Effector memory CD8-positive, alpha-beta T cell (primary cell): ENCODE measurements at regions not wholly inside any gene's neighbourhood (a gene's known extent, or its start where the extent isn't known, plus 50 kb on each side); places are given as distances from the start of the nearest gene placed in this dataset.
"Not testable (repeated sequence)": the region's sequence is repeated elsewhere in the genome, so short reads cannot be mapped to it uniquely, and the experiment has no call there.

ENCODE experiments used
- ATAC-seq: fragments of 150-1000 bp; cut with Tn5 transposase; replicated peaks from 2 replicates; pipeline ENCODE4 v1.10.0; 2021; ENCODE audit warnings: mild to moderate bottlenecking, moderate library complexity
- DNase-seq, 3 experiments: peaks; one replicate each; pipeline ENCODE4 v3.0.0; 2021
- H3K27ac Mint-ChIP-seq, 2 donors: one replicate each; pipeline ENCODE4 v1.8.0; 2022; ENCODE audit warnings: mild to moderate bottlenecking in 2 of 2, mixed read lengths in 2 of 2, moderate library complexity in 2 of 2
- H3K27me3 Mint-ChIP-seq, 2 donors: one replicate each; pipeline ENCODE4 v1.8.0; 2022; ENCODE audit warnings: mixed read lengths in 2 of 2
- H3K36me3 Mint-ChIP-seq: one replicate; pipeline ENCODE4 v1.8.0; 2022; ENCODE audit warnings: mild to moderate bottlenecking, moderate library complexity, mixed read lengths; ENCODE audit not compliant: insufficient read depth
- H3K4me1 Mint-ChIP-seq, 2 donors: one replicate each; pipeline ENCODE4 v1.8.0; 2022; ENCODE audit warnings: low read depth in 2 of 2, mixed read lengths in 2 of 2
- H3K4me3 Mint-ChIP-seq, 2 donors: one replicate each; pipeline ENCODE4 v1.8.0; 2022; ENCODE audit warnings: mild to moderate bottlenecking in 2 of 2, mixed read lengths in 2 of 2, moderate library complexity in 2 of 2
- H3K9me3 Mint-ChIP-seq, 2 donors: one replicate each; pipeline ENCODE4 v1.8.0; 2022; ENCODE audit warnings: mixed read lengths in 2 of 2

- Mint-ChIP-seq H3K4me1 (no peaks in the 10 kb centered on the region), H3K36me3 (no peaks in the 10 kb centered on the region), H3K27ac (no peak overlapping the region), H3K9me3 (no peaks in the 10 kb centered on the region), H3K4me3 (no peak overlapping the region), H3K27me3 (no peaks in the 10 kb centered on the region)
- no peak for DNase-seq
- no peak for ATAC-seq
Measured at GRCh38 chr2:171266102-171266501, 105.4 kb upstream of the TLK1 start.

DNA sequence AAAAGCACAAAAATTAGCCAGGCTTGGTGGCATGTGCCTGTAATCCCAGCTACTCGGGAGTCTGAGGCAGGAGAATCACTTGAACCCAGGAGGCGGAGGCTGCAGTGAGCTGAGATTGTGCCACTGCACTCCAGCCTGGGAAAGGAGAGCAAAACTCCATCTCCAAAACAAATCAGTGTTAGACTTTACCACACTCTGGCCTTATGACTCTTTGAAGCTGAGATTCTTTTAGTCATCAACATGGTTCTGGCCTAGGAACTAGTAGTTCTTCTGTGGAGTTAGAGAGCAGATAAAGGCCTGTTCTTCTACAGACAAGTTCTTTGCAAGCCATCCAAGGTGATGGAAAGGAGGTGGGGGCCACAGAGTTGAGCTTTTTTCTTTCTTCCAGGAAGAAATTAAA is 100.8 kb upstream of the TLK1 start:
- DNase-seq, H3K27me3 Mint-ChIP-seq, ATAC-seq, H3K27ac Mint-ChIP-seq, H3K36me3 Mint-ChIP-seq, H3K9me3 Mint-ChIP-seq, H3K4me1 Mint-ChIP-seq, H3K4me3 Mint-ChIP-seq: not testable (repeated sequence)

DNA sequence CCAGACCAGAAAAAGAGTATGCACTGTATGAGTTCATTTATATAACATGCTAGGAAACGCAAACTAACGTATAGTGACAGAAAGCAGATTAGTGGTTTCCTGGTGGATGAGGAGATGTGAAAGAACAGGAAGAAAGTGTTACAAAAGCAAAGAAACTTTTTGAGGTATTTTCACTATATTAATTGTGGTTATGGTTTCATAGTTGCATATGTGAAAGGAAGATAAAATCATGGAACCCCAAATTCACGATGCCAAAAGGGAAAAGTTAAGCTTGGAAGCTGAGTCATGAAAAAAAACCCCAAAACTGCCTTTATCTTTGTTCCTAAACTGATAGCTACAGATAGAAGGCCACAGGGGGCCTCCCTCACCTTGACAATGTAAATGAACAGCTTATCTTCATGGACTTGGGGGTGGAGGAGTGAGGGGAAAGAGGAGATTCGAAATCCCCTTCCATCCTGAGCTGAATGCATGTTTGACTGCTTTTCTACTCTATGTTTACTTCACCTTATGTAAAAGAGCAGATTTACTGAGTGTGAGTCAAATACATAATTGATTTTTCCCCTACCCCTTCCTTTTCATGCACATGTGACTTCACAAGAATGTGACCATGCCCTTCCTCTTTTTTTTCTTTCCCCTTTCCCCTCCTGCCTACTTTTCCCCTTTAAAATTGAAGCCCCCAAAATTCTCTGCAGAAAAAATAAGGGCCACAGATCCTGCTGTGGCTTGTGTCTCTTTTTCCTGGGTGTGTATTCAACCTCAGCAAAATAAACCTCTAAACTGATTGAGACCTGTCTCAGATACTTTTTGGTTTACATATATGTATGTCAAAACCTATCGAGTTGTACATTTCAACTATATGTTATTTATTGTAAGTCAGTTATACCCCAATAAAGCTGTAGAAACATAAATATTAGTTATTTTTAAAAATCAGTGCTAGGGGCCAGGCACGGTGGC is 100.1 kb upstream of the TLK1 start:
- H3K4me3 Mint-ChIP-seq, result no peak overlapping the region

GRCh38 chr2:171254666-171255065 is 94.0 kb upstream of the TLK1 start:
- Mint-ChIP-seq H3K27ac (no peak overlapping the region), H3K4me1 (peaks cover 0 to 3% of the 10 kb centered on the region in 2 donors), H3K36me3 (no peaks in the 10 kb centered on the region), H3K27me3 (no peaks in the 10 kb centered on the region), H3K4me3 (no peak overlapping the region), H3K9me3 (peaks cover 0 to 3% of the 10 kb centered on the region in 2 donors)
- no peak for ATAC-seq
- no peak for DNase-seq

More for the DNA sequence above, 100.1 kb upstream of the TLK1 start:
- DNase-seq (no peak), ATAC-seq (no peak)
- no peak overlapping the region for H3K27ac Mint-ChIP-seq
- no peaks in the 10 kb centered on the region for H3K27me3 Mint-ChIP-seq
- no peaks in the 10 kb centered on the region for H3K36me3 Mint-ChIP-seq
- H3K9me3 Mint-ChIP-seq, result no peaks in the 10 kb centered on the region
- H3K4me1 Mint-ChIP-seq, result peaks cover 4 to 10% of the 10 kb centered on the region in 2 donors

DNA sequence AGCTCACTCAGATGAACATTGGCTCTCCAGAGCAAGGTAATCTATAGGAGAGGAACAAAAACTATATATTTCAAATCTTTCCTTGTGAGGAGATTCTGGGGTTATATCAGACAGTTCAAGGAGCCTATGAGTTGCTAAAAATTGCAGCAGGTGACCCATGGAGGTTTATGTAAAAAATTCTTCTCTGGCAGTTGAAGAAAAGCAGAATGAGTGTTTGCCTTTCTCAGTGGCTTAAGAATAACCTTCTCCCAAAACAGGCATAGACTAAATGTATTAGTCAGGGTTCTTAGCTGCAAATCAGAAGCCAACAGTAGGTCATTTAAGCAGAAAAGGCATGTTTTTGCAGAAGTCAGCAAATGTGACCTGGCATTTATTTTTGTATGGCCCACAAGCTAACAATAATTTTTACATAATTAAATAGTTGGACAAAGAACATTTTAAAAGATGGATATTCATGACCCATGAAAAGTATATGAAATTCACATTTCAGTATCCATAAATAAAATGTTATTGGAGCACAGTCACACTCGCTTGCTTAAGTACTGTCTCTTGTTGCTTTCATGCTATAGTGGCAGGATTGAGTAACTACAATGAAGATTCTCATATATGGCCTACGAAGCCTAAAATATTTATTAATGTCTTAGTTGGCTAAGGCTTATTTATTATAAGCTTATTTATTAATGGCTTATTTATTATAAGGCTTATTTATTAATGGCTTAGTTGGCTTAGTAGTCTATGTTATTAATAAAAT is 93.4 kb upstream of the TLK1 start:
- DNase-seq (no peak), ATAC-seq (no peak)
- H3K27ac Mint-ChIP-seq, result no peak overlapping the region
- no peaks in the 10 kb centered on the region for H3K27me3 Mint-ChIP-seq
- no peaks in the 10 kb centered on the region for H3K36me3 Mint-ChIP-seq
- peaks cover 2 to 3% of the 10 kb centered on the region in 2 donors for H3K4me1 Mint-ChIP-seq
- H3K4me3 Mint-ChIP-seq, result no peak overlapping the region
- H3K9me3 Mint-ChIP-seq, result peaks cover 0 to 3% of the 10 kb centered on the region in 2 donors

DNA sequence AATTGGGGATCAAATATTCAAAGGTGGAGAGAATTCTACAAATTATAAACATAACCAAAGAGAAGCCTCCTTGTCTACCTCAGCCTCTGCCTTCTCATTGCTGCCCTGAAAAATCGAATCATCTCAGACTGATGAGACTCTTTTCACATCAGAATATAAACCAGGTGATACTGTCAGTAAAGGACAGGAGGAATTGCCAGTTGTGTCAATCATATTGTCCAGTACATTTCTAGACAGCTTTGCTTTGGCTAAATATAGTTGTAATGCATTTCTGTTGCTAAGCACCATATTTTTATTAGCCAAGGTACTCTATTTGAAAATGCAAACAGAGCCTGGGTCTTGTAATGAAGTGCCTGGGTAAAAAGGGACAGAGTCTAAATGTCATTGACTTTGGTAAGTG is 92.6 kb upstream of the TLK1 start:
- H3K4me1 Mint-ChIP-seq, result peaks cover 8% of the 10 kb centered on the region in 2 donors
- H3K27me3 Mint-ChIP-seq, result no peaks in the 10 kb centered on the region
- H3K27ac Mint-ChIP-seq, result no peak overlapping the region
- H3K9me3 Mint-ChIP-seq, result peaks cover 0 to 3% of the 10 kb centered on the region in 2 donors
- DNase-seq (no peak), ATAC-seq (no peak)
- H3K36me3 Mint-ChIP-seq, result no peaks in the 10 kb centered on the region
- H3K4me3 Mint-ChIP-seq, result no peak overlapping the region

DNA sequence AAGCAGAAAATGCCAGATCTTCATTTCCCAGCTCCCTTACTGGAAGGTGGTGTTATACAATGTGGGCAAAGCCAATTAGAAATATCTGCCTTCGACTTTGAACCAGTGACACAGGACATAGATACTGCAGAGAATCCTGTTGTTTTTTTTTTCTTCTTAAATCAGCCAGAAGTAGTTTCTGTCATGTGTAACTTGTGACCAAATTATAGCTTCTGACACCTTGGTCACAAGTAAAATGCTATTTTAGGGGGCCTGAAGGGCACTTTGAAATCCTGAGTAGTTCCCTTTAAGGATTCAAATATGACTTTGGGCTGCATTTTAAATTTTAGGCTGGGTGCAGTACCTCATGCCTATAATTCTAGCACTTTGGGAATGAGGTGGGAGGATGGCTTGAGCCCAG is 89.0 kb upstream of the TLK1 start:
- DNase-seq (no peak), ATAC-seq (no peak)
- peaks cover 16 to 17% of the 10 kb centered on the region in 2 donors for H3K4me1 Mint-ChIP-seq
- peaks cover 0 to 2% of the 10 kb centered on the region in 2 donors for H3K9me3 Mint-ChIP-seq
- H3K27ac Mint-ChIP-seq, result peak overlapping the region in 1 of 2 donors; percentile 33
- no peaks in the 10 kb centered on the region for H3K27me3 Mint-ChIP-seq
- no peak overlapping the region for H3K4me3 Mint-ChIP-seq
- H3K36me3 Mint-ChIP-seq, result no peaks in the 10 kb centered on the region

DNA sequence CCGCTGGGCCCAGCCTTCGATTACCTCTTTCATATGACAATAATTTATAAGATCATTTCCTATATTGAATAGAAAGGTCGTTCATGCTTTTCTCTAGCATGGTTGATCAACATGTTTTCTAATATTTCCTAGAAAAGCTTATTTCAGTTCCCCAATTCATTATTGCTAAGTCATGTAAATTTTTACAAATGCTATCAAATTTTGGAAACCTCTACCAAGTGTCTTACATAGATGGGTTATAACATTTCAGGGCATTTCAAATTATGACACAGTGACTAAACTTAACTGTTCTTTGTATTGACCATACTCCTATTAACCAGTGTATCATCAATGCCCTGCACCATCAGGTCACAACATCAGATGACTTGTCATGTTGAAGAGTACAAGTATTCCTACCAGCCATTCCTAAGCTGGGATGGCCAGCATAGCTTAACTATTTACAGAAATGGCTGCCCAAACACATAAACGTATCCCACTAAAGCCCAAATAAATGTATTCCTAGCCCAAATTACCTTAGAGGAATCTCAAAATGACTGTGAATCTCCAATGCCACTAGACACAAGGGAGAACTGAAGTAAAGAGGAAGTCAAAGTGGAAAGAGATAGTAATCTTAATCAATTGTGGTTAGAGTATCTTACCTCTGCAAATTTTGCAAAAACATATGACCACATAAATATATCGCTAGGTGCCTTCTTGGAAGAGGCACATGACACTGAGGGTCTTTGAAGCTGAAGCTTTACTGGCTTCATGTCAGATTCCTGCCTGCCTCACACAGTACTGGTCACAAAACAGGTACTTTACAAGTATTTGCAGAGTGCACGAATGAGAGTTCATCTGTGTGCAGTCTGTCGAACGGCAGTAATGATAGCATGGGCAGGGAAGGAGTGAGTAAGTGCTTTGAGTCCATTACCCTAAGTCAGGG is 87.3 kb upstream of the TLK1 start:
- peak overlapping the region; percentile 44 to 71 for H3K27ac Mint-ChIP-seq
- peak overlapping the region; percentile 39 to 63 for H3K4me3 Mint-ChIP-seq
- ATAC-seq (peak; percentile 86), DNase-seq (no peak)
- H3K36me3 Mint-ChIP-seq, result no peaks in the 10 kb centered on the region
- peaks cover 16 to 17% of the 10 kb centered on the region in 2 donors for H3K4me1 Mint-ChIP-seq
- no peaks in the 10 kb centered on the region for H3K9me3 Mint-ChIP-seq
- no peaks in the 10 kb centered on the region for H3K27me3 Mint-ChIP-seq

DNA sequence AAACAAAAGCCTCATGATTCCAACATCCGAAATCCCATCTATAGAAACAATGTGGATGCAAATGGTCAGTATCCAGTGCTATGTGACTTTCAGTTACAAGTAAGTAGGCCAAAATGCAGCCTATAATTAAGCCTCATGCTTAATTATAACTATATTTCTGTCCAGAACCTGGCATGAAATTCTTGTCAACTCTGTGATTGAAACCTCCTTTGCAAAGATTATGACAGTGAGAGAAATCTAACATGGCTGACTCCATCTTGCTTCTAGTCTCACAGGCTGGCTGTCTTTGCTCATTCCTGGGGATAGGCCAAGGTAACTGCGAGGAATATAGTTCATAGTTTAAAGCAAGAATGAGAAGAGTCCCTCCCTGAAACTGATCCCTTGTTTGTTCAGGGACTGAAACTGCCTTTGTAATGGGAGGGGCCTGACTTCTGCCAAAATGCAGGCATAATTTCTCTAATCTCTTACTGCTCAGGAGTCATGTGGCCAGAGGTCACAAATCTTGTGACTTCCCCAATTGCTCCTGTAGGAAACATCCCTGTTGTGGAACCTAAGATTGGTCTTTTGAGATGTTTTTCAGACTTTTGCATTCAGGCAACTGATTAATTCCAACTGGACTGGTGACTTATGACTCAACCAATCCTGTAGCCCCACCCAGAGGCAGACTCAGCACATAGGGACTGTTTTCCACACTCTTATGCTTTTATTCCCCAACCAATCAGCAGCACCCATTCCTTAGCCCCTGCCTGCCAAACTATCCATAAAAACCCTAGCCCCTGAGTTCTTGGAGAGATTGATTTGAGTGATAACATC is 84.5 kb upstream of the TLK1 start:
- DNase-seq, result no peak
- Mint-ChIP-seq H3K27ac (no peak overlapping the region), H3K27me3 (no peaks in the 10 kb centered on the region), H3K36me3 (no peaks in the 10 kb centered on the region), H3K9me3 (no peaks in the 10 kb centered on the region), H3K4me1 (peaks cover 16 to 17% of the 10 kb centered on the region in 2 donors), H3K4me3 (no peak overlapping the region)
- no peak for ATAC-seq

- no peak overlapping the region for H3K27ac Mint-ChIP-seq
- peaks cover 14 to 16% of the 10 kb centered on the region in 2 donors for H3K4me1 Mint-ChIP-seq
- ATAC-seq, result no peak
Measured at GRCh38 chr2:171244466-171244969, 83.8 kb upstream of the TLK1 start.

GRCh38 chr2:171241771-171242170 is 81.1 kb upstream of the TLK1 start:
- Mint-ChIP-seq H3K36me3 (no peaks in the 10 kb centered on the region), H3K27me3 (peaks cover under 1 to 1% of the 10 kb centered on the region in 2 donors), H3K27ac (peak overlapping the region in 1 of 2 donors; percentile 38), H3K4me3 (no peak overlapping the region), H3K9me3 (no peaks in the 10 kb centered on the region), H3K4me1 (no peaks in the 10 kb centered on the region)
- DNase-seq (no peak), ATAC-seq (no peak)

More at GRCh38 chr2:171244466-171244969, 83.8 kb upstream of the TLK1 start:
- Mint-ChIP-seq H3K27me3 (no peaks in the 10 kb centered on the region), H3K9me3 (no peaks in the 10 kb centered on the region), H3K36me3 (no peaks in the 10 kb centered on the region), H3K4me3 (no peak overlapping the region)
- DNase-seq, result no peak

DNA sequence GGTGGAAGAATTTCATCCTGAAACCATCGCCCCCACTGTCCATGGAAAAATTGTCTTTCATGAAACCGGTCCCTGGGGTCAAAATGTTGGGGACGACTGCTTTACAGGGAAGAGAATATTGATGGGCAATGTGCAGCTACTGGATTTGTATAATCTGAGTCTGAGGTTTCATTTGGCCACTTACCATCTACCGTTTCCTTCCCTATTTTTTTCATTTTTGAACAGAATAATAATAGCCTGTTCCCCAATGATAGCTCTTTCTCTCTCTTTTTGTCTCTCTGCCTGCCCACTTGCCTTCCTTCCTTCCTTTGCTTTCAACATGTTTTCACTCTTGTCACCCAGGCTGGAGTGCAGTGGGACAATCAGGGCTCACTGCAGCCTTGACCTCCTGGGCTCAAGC is 78.3 kb upstream of the TLK1 start:
- H3K9me3 Mint-ChIP-seq, result no peaks in the 10 kb centered on the region
- H3K27me3 Mint-ChIP-seq, result peaks cover 6 to 11% of the 10 kb centered on the region in 2 donors
- no peaks in the 10 kb centered on the region for H3K4me1 Mint-ChIP-seq
- no peaks in the 10 kb centered on the region for H3K36me3 Mint-ChIP-seq
- H3K27ac Mint-ChIP-seq, result no peak overlapping the region
- H3K4me3 Mint-ChIP-seq, result no peak overlapping the region
- DNase-seq (no peak), ATAC-seq (no peak)
